ENCODE measurements at regions not wholly inside any gene's neighbourhood (a gene's known extent, or its start where the extent isn't known, plus 50 kb on each side); places are given as distances from the start of the nearest gene placed in this dataset.

DNA sequence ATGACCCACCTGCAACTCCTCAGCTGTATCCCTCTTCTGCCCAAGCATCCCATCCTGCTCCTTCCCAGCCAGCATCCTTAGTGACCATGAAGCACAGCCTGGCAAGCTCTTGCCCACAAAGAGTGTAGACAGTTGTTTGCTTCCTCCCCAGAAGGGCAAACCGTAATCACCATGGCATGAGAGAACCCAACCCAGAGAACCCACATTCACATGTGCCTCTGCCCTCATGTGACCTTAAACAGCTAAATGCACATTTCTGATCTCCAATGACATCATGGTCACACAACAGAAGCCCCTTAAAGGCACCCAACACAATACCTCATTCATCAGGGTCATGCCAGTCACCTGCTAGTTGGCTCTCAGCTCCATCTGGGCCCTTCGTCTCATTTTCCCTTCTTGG is 162.8 kb upstream of the CDYL start:
- Histone ChIP-seq H4K20me1 (replicated peaks; ENCODE audit: control insufficient read depth, extremely low read depth, insufficient read depth, low read length) (no peaks in the 10 kb centered on the region), H3K4me2 (ENCODE audit: insufficient read depth, low read length) (no peak overlapping the region), H3K9ac (replicated peaks; ENCODE audit: extremely low read depth, insufficient read depth, low read length) (no peak overlapping the region), H3K4me1 (ENCODE audit: control insufficient read depth, extremely low read depth, insufficient read depth, low read length) (peaks cover 12% of the 10 kb centered on the region), H3K27ac (ENCODE audit: insufficient read depth, low read depth, low read length) (no peak overlapping the region), H3K27me3 (ENCODE audit: control insufficient read depth in 2 of 2, insufficient read depth in 2 of 2, low read length in 2 of 2) (peaks cover 0 to 2% of the 10 kb centered on the region in 2 experiments), H2AFZ (ENCODE audit: low read depth, low read length) (no peak overlapping the region), H3K36me3 (ENCODE audit: control insufficient read depth in 2 of 2, extremely low read depth in 1 of 2, insufficient read depth in 2 of 2, low read length in 2 of 2) (no peaks in the 10 kb centered on the region), H3K9me1 (replicated peaks; ENCODE audit: control insufficient read depth, extremely low read depth, insufficient read depth, low read length) (no peaks in the 10 kb centered on the region), H3K4me3 (replicated peaks in 1 of 3; ENCODE audit: insufficient read depth in 1 of 3, low read depth in 1 of 3, low read length in 3 of 3) (no peak overlapping the region), H3K79me2 (ENCODE audit: control insufficient read depth, insufficient read depth, low read length) (no peaks in the 10 kb centered on the region), H3K9me3 (replicated peaks; ENCODE audit: control insufficient read depth, insufficient read depth, low read length) (no peaks in the 10 kb centered on the region)
- intact Hi-C loops (cut with micrococcal nuclease) (no loop called here), dilution Hi-C loops (cut with MboI; ENCODE audit: extremely low pct_ligation_motif_present, low sequenced_read_pairs) (no loop called here)
- no TSS peak for BruUV-seq (replicated peaks)
- TF ChIP-seq EZH2 (IDR thresholded peaks at IDR 0.05; ENCODE audit: borderline replicate concordance, low read depth, low read length, severe bottlenecking): no peak
- TF ChIP-seq POLR2A (IDR thresholded peaks at IDR 0.05; ENCODE audit: low read depth, low read length): no peak
- no peak for TF ChIP-seq GATA2 (IDR thresholded peaks at IDR 0.05; ENCODE audit: insufficient read depth, insufficient read length, low read depth, low read length)
- TF ChIP-seq MYC (IDR thresholded peaks at IDR 0.05; ENCODE audit: low read depth, low read length): no peak
- TF ChIP-seq, protein P1, sequence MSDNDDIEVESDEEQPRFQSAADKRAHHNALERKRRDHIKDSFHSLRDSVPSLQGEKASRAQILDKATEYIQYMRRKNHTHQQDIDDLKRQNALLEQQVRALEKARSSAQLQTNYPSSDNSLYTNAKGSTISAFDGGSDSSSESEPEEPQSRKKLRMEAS (IDR thresholded peaks at IDR 0.05; ENCODE audit: insufficient read depth, insufficient read length): no peak
- TF ChIP-seq FOS (IDR thresholded peaks at IDR 0.05; ENCODE audit: borderline replicate concordance, insufficient read depth, low read length): no peak
- TF ChIP-seq POLR2AphosphoS5 (IDR thresholded peaks at IDR 0.05; ENCODE audit: insufficient read depth, low read depth, low read length): no peak
- ChIA-PET POLR2A (no interaction called here), CTCF (interaction anchor here (0.8 to 1.4 kb wide), 2 partner anchors 9 to 27 kb away, joined by 3 read pairs; no protein-coding TSS in a partner anchor)
- DNase-seq (ENCODE audit: low read depth, low spot score) (no peak), FAIRE-seq (no peak)

- DNase-seq (ENCODE audit: low read depth, low spot score): no peak
These were observed 163.5 kb upstream of the CDYL start for GRCh38 chr6:4612636-4613171.

More at GRCh38 chr6:4612636-4613171, 163.5 kb upstream of the CDYL start:
- intact Hi-C loops (cut with micrococcal nuclease): no loop called here
- Histone ChIP-seq H4K20me1 (replicated peaks; ENCODE audit: control insufficient read depth, extremely low read depth, insufficient read depth, low read length) (no peaks in the 10 kb centered on the region), H3K4me3 (replicated peaks in 1 of 3; ENCODE audit: insufficient read depth in 1 of 3, low read depth in 1 of 3, low read length in 3 of 3) (no peak overlapping the region), H3K4me1 (ENCODE audit: control insufficient read depth, extremely low read depth, insufficient read depth, low read length) (peaks cover 18% of the 10 kb centered on the region), H2AFZ (ENCODE audit: low read depth, low read length) (no peak overlapping the region), H3K9me3 (replicated peaks; ENCODE audit: control insufficient read depth, insufficient read depth, low read length) (no peaks in the 10 kb centered on the region), H3K9me1 (replicated peaks; ENCODE audit: control insufficient read depth, extremely low read depth, insufficient read depth, low read length) (no peaks in the 10 kb centered on the region), H3K27me3 (ENCODE audit: control insufficient read depth in 2 of 2, insufficient read depth in 2 of 2, low read length in 2 of 2) (peaks cover 0 to 2% of the 10 kb centered on the region in 2 experiments), H3K27ac (ENCODE audit: insufficient read depth, low read depth, low read length) (no peak overlapping the region), H3K4me2 (ENCODE audit: insufficient read depth, low read length) (no peak overlapping the region), H3K9ac (replicated peaks; ENCODE audit: extremely low read depth, insufficient read depth, low read length) (no peak overlapping the region), H3K36me3 (ENCODE audit: control insufficient read depth in 2 of 2, extremely low read depth in 1 of 2, insufficient read depth in 2 of 2, low read length in 2 of 2) (no peaks in the 10 kb centered on the region), H3K79me2 (ENCODE audit: control insufficient read depth, insufficient read depth, low read length) (no peaks in the 10 kb centered on the region)
- TF ChIP-seq POLR2A (IDR thresholded peaks at IDR 0.05; ENCODE audit: low read depth, low read length): no peak
- no peak for TF ChIP-seq CTCF (IDR thresholded peaks at IDR 0.05; ENCODE audit: extremely low read depth in 1 of 2, insufficient read depth in 1 of 2, low read depth in 1 of 2, low read length in 2 of 2)
- no peak for TF ChIP-seq POLR2AphosphoS5 (IDR thresholded peaks at IDR 0.05; ENCODE audit: insufficient read depth, low read depth, low read length)
- TF ChIP-seq, protein P1 (IDR thresholded peaks at IDR 0.05; ENCODE audit: insufficient read depth, insufficient read length): no peak
- ChIA-PET CTCF (interaction anchor here (1.4 kb wide), 1 partner anchor 28 kb away, joined by 3 read pairs; no protein-coding TSS in a partner anchor), POLR2A (no interaction called here)
- BruUV-seq (replicated peaks): no TSS peak
- no peak for FAIRE-seq
- dilution Hi-C loops (cut with MboI; ENCODE audit: extremely low pct_ligation_motif_present, low sequenced_read_pairs): no loop called here
